ENCODE measurements at regions not wholly inside any gene's neighbourhood (a gene's known extent, or its start where the extent isn't known, plus 50 kb on each side); places are given as distances from the start of the nearest gene placed in this dataset.
"Not testable (repeated sequence)": the region's sequence is repeated elsewhere in the genome, so short reads cannot be mapped to it uniquely, and the experiment has no call there.

GRCh38 chr1:165147799-165148198 lies 208.7 kb downstream of the LMX1A start:
- DNase-seq = no peak

GRCh38 chr1:165144757-165145397 lies 211.6 kb downstream of the LMX1A start:
- DNase-seq = peak in 1 of 2 experiments; percentile 5

DNA sequence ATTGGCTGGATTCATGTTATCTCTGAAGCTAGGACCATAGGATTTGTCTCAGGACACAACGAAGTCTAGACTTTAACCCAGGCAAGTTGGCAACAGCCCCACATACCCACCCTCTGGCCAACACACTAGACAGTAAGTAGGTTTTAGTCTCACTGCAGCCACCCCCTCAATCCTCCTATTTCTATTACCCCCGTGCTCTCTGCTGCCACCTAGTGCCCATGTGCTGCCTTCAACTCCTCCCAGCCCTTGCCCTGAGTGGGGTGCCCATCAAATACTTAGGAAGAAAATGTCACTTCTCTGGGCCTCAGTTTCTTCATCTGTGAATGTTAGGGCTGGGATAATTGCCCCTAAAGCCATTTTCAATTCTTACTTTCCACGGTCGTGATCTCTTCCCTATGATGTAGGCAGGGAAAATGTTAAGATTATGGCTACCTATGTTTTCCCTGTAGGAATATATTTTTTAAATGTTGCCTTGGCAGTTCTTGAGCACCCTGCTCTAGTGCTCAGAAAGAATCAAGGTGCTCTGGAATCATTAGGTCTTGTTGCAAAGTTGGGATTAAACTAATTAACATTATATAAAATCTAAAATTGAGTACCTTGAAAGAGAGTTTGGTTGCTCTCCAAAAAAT lies 213.0 kb downstream of the LMX1A start:
- DNase-seq = no peak

GRCh38 chr1:165138960-165139359 lies 217.6 kb downstream of the LMX1A start:
- no peak for DNase-seq

DNA sequence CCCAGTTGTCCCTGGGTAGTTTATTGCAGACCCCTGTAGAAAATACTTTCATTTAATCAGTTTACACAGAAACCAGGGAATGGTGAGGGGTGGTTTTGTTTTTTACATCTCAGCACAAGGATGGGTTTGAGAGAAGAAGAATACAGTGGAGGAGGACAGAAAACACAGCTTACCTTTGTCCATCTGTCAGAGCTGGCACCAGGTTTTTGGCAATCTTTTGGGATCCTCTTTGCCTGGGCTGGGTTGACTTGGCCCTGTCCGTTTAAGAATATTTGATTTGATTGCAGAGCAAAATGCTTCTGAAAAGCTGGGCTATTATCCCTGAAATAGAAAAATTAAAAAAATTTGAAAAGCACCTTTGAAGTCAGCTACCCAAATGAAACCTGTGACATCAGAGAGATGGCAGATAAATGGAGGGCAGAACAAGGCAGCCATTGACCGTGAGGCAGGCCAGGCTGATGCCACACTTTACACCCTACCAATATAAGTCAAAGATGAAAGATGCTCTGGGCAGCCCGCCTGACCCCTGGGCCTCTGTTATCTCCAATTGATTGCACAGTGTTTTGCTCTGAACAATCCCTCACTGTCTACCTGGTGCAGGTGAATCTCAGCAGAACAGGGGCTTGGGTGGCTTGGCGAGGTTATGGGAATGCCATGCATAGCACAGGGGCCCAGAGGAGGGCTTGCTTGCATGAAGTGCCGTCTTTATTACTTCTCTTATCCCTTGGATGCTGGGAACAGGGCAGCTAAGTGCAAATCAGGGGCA lies 218.8 kb downstream of the LMX1A start:
- DNase-seq = no peak

DNA sequence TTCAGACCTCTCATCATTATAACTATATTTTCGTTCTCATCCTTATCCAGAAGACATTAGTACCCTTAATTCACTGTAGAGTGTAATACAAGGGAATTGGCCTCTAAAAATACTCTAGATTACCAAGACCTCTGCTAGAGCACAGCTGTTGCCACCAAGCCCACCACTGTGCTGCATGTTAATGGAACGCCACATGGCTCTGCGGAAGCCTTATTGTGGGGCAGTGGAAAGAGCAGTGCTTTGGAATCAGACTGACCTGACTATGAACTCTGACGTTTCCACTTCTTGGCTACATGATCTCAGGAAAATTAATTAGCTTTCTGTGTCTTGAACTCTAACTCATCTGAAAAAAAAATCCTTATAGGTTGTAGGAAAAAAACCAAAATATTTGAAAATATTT lies 222.1 kb downstream of the LMX1A start:
- DNase-seq = no peak

GRCh38 chr1:165129568-165130164 lies 226.8 kb downstream of the LMX1A start:
- no peak for DNase-seq

- no peak for DNase-seq
These were observed 231.7 kb downstream of the LMX1A start for GRCh38 chr1:165124772-165125171.

- DNase-seq = no peak
These were observed 237.4 kb downstream of the LMX1A start for GRCh38 chr1:165119086-165119485.

GRCh38 chr1:165117482-165117881 lies 239.0 kb downstream of the LMX1A start:
- DNase-seq = no peak

DNA sequence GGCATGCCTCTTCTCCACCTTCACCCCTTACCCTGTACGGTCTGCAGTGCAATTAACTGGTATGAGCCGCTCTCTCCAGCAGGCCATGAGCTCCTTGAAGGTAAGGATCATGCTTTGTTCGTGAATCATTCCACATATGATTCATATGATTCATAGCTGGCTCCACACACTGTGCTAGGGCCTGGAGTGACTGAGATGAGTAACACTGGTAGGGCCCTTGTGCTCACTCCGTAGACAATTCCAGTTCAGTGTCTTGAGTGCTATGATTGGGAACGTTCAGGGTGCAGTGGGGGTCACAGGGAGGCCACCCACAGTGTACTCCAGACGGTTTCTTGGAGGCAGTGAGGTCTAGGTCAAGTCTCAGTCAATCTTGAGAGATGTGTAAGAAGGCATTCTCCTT lies 239.8 kb downstream of the LMX1A start:
- DNase-seq = no peak

DNA sequence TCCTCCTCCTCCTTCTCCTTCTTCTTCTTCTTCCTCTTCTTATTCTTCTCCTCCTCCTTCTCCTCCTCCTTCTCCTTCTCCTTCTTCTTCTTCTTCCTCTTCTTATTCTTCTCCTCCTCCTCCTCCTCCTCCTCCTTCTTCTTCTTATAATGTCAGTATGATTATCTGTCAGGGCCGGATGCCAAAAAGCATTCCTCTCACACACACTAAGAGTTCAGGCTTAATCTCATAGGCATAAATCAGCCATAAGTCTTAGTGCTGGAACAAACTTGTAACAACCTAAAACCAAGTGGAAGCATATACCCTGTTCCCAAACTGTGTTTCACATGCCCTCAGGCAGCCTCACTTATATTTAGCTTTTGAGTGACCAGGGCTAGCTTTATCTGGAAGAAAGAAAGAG lies 240.3 kb downstream of the LMX1A start:
- no peak for DNase-seq

DNA sequence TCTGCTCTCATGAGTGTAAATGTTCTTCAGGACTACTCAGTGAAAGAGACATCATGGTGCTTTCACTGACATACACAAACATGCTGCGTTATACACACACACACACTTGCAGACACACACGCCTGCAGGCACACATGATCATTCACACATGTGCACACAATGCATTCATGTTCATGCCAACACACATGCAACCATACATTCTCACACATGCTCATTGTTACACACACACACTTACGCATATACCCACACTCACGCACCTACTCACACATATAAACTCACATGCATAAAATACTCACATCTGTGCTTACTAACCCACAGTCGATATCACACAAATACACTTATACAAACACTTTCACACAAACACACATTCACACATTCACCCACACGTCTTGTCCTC lies 241.6 kb downstream of the LMX1A start:
- DNase-seq = no peak

DNA sequence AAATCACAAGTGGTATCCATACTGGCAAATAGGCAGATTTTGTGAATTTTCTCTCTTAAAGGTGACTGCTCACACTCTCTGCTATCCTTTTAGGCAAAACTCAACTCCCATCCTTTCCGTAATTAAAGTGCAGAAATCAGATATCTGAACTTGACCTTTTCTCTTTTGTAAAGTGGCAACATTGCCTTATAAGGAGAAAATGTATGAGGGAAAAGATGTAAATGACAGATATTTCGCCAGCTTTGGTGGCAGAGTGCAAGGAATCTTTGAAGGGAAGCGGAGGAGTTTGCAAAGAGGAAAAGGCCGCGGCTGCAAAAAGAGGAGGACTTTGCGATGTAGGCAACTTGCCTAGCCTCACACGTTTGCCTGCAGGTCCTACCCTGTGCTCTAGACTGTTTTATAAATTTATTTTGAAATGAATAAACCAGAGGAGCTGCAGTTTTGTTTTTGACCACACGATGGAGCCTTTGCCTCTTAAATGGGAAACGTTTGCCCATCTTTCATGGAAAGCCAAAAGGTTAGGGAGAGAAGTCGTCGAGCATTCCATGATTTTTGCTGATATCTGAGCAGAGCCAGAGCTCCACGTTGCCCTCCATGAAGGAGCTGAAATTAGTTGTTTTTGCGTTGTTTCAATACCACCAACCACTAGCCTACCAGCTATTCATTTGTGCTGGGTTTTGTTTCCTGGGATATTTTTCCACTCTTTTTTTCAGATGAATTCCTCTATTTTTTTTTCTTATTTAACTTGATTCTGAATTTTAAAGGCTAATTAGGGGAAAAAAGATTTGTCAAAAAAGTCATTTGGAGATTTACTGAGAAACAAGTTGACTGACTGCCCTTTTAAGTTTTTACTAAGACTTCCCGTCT lies 242.3 kb downstream of the LMX1A start:
- DNase-seq = no peak

DNA sequence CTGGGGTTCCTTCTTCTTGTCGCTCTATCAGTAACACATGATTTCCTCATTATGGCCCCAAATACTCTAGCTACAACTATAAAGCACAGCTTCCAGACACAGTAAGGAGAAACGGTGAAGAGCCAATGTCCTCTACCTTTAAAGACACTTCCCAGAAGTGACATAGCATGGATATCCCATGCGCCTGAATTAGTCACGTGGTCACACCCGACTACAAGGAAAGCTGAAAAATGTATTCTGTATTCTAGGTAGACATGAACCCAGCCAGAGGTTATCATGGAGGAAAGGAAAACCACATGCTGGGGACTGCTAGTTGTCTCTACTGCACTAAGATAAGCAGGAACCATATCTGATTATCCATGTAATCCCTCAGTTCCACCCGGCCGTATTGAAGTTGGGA lies 244.3 kb downstream of the LMX1A start:
- no peak for DNase-seq

GRCh38 chr1:165109013-165109412 lies 247.5 kb downstream of the LMX1A start:
- DNase-seq = no peak

- DNase-seq = not testable (repeated sequence)
These were observed 263.9 kb downstream of the LMX1A start for GRCh38 chr1:165092542-165093162.

DNA sequence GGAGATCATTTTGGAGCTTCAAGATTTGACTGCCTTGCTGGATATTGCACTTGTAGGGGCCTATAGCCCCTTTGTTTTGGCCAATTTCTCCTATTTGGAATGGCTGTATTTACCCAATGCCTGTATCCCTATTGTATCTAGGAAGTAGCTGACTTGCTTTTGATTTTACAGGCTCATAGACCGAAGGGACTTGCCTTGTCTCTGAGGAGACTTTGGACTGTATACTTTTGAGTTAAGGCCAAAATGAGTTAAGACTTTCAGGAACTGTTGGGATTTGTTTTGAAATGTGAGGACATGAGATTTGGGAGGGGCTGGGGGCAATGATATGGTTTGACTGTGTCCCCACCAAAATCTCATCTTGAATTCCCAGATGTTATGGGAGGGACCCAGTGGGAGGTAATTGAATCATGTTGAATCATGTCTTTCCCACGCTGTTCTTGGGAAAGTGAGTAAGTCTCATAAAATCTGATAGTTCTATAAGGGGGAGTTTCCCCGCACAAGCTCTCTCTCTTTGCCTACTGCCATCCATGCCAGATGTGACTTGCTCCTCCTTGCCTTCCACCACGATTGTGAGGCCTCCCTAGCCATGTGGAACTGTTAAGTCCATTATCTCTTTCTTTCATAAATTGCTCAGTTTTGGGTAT lies 276.1 kb downstream of the LMX1A start:
- DNase-seq = no peak

DNA sequence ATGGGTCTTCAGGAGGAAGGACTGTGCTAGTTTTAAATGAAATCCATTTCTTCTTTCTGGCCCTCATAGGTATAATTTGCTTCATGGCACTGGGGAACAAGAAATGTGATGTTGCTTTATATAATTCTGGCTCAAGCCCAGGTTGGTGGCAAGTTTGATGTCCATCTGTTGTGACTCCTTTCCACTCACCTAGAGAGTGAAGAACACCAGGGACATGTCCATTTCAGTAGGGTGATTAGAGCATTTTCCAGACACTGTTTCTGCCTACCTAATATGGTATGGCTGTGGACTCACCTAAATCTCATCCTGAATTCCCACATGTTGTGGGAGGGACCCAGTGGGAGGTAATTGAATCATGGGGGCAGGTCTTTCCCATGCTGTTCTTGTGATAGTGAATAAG lies 278.1 kb downstream of the LMX1A start:
- no peak for DNase-seq

GRCh38 chr1:165075725-165076370 lies 280.7 kb downstream of the LMX1A start:
- no peak for DNase-seq
